A673 (cell line): ENCODE measurements at regions not wholly inside any gene's neighbourhood (a gene's known extent, or its start where the extent isn't known, plus 50 kb on each side); places are given as distances from the start of the nearest gene placed in this dataset.

Experiments
- BruUV-seq: library from RNA; stranded (reverse); fragments of 400-500 nt; replicated peaks from 2 replicates; lab custom pipeline; 2021; lab: Mats Ljungman, UMichigan
- CTCF ChIA-PET: fragments of 300-600 bp; sonication (Branson Sonifier 250); formaldehyde crosslinking; loops from one replicate; lab custom pipeline; 2022; ENCODE audit warnings: antibody characterized with exemption; lab: Charles Lee
- POLR2A ChIA-PET: fragments of 300-600 bp; sonication (Branson Sonifier 250); formaldehyde crosslinking; loops from one replicate; lab custom pipeline; 2022; ENCODE audit warnings: antibody characterized with exemption; ENCODE audit not compliant: low non-redundant PET; lab: Charles Lee
- DNase-seq: peaks from one replicate; pipeline ENCODE4 v3.0.0-alpha.2; 2015; ENCODE audit warnings: low spot score
- H3K27ac ChIP-seq: fragments of 200-600 bp; sonication (generic); 2 replicates; pipeline ENCODE4 v1.5.1; 2016; ENCODE audit warnings: mixed run types, low read depth, mild to moderate bottlenecking, mixed read lengths, antibody characterized with exemption, low read length; ENCODE audit not compliant: poor library complexity, severe bottlenecking
- H3K27me3 ChIP-seq: fragments of 200-600 bp; sonication (generic); replicated peaks from 2 replicates; pipeline ENCODE4 v1.6.1; 2017; ENCODE audit warnings: mixed run types, low read depth, mild to moderate bottlenecking, mixed read lengths, antibody characterized with exemption, low read length; ENCODE audit not compliant: insufficient read depth, poor library complexity
- H3K36me3 ChIP-seq: fragments of 200-600 bp; sonication (generic); 2 replicates; pipeline ENCODE4 v1.6.1; 2016; ENCODE audit warnings: mixed run types, mild to moderate bottlenecking, mixed read lengths, antibody characterized with exemption, low read length; ENCODE audit not compliant: insufficient read depth, poor library complexity, severe bottlenecking
- H3K4me1 ChIP-seq: fragments of 200-600 bp; sonication (generic); 2 replicates; pipeline ENCODE4 v1.6.1; 2017; ENCODE audit warnings: mixed run types, mild to moderate bottlenecking, mixed read lengths, antibody characterized with exemption, low read length; ENCODE audit not compliant: insufficient read depth, poor library complexity, severe bottlenecking
- H3K4me3 ChIP-seq: fragments of 200-600 bp; sonication (generic); 2 replicates; pipeline ENCODE4 v1.5.1; 2016; ENCODE audit warnings: low read depth, mixed run types, mild to moderate bottlenecking, mixed read lengths, low read length; ENCODE audit not compliant: poor library complexity, severe bottlenecking
- H3K9me3 ChIP-seq: fragments of 200-600 bp; sonication (generic); 2 replicates; pipeline ENCODE4 v1.6.1; 2016; ENCODE audit warnings: mixed run types, low read depth, mild to moderate bottlenecking, mixed read lengths, antibody characterized with exemption, low read length; ENCODE audit not compliant: poor library complexity, severe bottlenecking
- EZH2 ChIP-seq: fragments of 200-600 bp; sonication (generic); IDR thresholded peaks from 2 replicates; pipeline ENCODE4 v1.6.1; 2017; ENCODE audit warnings: borderline replicate concordance, low read depth, mild to moderate bottlenecking, mixed read lengths, antibody characterized with exemption, low read length; ENCODE audit not compliant: poor library complexity, severe bottlenecking
- intact Hi-C: fragments of 100-400 bp; cut with micrococcal nuclease; formaldehyde crosslinking; loops from one replicate; pipeline ENCODE4 v1.10.0; 2022; ENCODE audit not compliant: unreplicated experiment
- TF ChIP-seq, protein P1 (sequence below): fragments of 300-800, 200-600 bp; sonication (generic); conservative IDR thresholded peaks from 2 replicates; pipeline ENCODE4 v1.5.1; 2017; ENCODE audit warnings: low read depth, mild to moderate bottlenecking, antibody characterized with exemption, low read length, moderate library complexity, mixed read lengths

DNA sequence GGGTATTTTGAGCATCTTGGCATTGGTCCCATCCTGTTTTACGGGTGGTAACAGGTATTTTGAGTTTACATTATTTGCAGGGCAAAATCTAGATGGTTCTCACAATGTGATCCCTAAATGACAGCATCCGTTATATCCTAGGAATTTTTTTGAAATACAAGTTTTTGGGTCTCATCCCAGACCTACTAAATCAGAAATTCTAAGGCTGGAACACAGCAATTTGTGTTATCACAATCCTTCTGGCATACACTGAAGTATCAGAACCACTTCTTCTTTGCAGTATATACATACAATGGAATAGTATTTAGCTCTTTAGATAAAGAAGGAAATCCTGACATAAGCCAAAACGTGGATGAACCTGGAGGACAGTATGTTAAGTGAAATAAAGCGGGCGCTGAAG is 104.1 kb upstream of the LSM6 start:
- Histone ChIP-seq H3K27ac (no peak overlapping the region), H3K27me3 (peaks cover 32% of the 10 kb centered on the region), H3K4me1 (no peaks in the 10 kb centered on the region), H3K4me3 (no peak overlapping the region), H3K36me3 (no peaks in the 10 kb centered on the region), H3K9me3 (no peaks in the 10 kb centered on the region)
- no peak for DNase-seq
- BruUV-seq, result no TSS peak
- TF ChIP-seq, protein P1, sequence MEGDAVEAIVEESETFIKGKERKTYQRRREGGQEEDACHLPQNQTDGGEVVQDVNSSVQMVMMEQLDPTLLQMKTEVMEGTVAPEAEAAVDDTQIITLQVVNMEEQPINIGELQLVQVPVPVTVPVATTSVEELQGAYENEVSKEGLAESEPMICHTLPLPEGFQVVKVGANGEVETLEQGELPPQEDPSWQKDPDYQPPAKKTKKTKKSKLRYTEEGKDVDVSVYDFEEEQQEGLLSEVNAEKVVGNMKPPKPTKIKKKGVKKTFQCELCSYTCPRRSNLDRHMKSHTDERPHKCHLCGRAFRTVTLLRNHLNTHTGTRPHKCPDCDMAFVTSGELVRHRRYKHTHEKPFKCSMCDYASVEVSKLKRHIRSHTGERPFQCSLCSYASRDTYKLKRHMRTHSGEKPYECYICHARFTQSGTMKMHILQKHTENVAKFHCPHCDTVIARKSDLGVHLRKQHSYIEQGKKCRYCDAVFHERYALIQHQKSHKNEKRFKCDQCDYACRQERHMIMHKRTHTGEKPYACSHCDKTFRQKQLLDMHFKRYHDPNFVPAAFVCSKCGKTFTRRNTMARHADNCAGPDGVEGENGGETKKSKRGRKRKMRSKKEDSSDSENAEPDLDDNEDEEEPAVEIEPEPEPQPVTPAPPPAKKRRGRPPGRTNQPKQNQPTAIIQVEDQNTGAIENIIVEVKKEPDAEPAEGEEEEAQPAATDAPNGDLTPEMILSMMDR, result no peak
- TF ChIP-seq EZH2, result peak; percentile 41
- CTCF ChIA-PET, result no interaction called here
- POLR2A ChIA-PET, result no interaction called here
- intact Hi-C loops, result no loop called here

DNA sequence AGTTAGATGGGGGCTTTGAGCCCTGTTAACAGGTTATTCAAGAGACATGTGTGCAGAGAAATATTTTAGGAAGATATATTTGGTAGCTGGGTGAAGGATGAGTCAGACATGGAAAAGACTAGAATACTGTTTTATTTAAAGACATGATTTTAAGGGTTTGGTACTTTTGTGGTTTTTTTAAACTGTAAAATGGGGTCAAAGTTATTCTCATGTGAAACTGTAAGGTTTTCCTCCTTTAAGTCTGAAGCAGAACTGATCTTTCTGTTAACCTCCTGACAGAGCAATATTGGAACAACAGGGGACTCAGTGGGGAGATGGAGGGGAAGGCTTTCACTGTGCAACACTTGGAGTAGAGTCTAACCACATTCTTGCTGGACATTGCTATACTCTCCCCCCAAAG is 112.4 kb upstream of the LSM6 start:
- no peak overlapping the region for H3K27ac ChIP-seq
- no peaks in the 10 kb centered on the region for H3K9me3 ChIP-seq
- BruUV-seq, result no TSS peak
- no peak for DNase-seq
- ChIA-PET CTCF (no interaction called here), POLR2A (no interaction called here)
- no peaks in the 10 kb centered on the region for H3K36me3 ChIP-seq
- no peaks in the 10 kb centered on the region for H3K4me1 ChIP-seq
- peaks cover 23% of the 10 kb centered on the region for H3K27me3 ChIP-seq
- TF ChIP-seq, protein P1, result no peak
- no peak for TF ChIP-seq EZH2
- intact Hi-C loops, result no loop called here
- H3K4me3 ChIP-seq, result no peak overlapping the region

DNA sequence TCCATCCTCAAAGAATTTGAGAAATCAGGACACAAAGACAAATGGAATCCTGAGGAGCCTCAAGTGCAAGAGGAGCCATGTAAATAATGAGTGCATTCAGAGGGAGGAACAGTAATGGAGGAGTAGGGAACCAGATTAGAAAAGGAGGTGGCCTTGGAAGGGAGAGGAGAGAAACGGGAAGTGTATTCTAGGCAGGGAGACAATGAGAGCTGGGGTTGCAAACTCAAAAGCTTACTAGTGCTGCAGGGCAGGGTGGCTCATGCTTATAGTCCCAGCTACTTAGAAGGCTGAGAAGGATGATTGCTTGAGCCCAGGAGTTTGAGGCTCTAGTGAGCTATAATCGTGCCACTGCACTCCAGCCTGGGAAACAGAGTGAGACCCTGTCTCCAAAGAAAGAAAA is 113.2 kb upstream of the LSM6 start:
- no peak overlapping the region for H3K4me3 ChIP-seq
- intact Hi-C loops, result no loop called here
- H3K9me3 ChIP-seq, result no peaks in the 10 kb centered on the region
- BruUV-seq, result no TSS peak
- no peak for TF ChIP-seq EZH2
- TF ChIP-seq, protein P1, result no peak
- ChIA-PET CTCF (no interaction called here), POLR2A (no interaction called here)
- H3K36me3 ChIP-seq, result no peaks in the 10 kb centered on the region
- no peak overlapping the region for H3K27ac ChIP-seq
- H3K4me1 ChIP-seq, result no peaks in the 10 kb centered on the region
- peaks cover 26% of the 10 kb centered on the region for H3K27me3 ChIP-seq
- no peak for DNase-seq
